Central memory CD8-positive, alpha-beta T cell (primary cell): ENCODE measurements at regions not wholly inside any gene's neighbourhood (a gene's known extent, or its start where the extent isn't known, plus 50 kb on each side); places are given as distances from the start of the nearest gene placed in this dataset.
"Not testable (repeated sequence)": the region's sequence is repeated elsewhere in the genome, so short reads cannot be mapped to it uniquely, and the experiment has no call there.

Experiments
- ATAC-seq: fragments of 150-1000 bp; cut with Tn5 transposase; replicated peaks from 2 replicates; pipeline ENCODE4 v1.10.0; 2022; ENCODE audit warnings: mild to moderate bottlenecking, moderate FRiP score, moderate number of reproducible peaks; ENCODE audit not compliant: poor library complexity, severe bottlenecking; ENCODE audit errors: extremely low read depth
- DNase-seq, 2 donors: peaks; one replicate each; pipeline ENCODE4 v3.0.0; 2021; ENCODE audit warnings: low spot score in 2 of 2
- H3K27ac Mint-ChIP-seq: one replicate; pipeline ENCODE4 v1.8.0; 2022; ENCODE audit warnings: low read depth, mild to moderate bottlenecking, moderate library complexity, mixed read lengths
- H3K27me3 Mint-ChIP-seq: one replicate; pipeline ENCODE4 v1.8.0; 2022; ENCODE audit warnings: mixed read lengths
- H3K36me3 Mint-ChIP-seq: one replicate; pipeline ENCODE4 v1.8.0; 2022; ENCODE audit warnings: mild to moderate bottlenecking, moderate library complexity, mixed read lengths; ENCODE audit not compliant: insufficient read depth
- H3K4me1 Mint-ChIP-seq: one replicate; pipeline ENCODE4 v1.8.0; 2022; ENCODE audit warnings: mixed read lengths
- H3K4me3 Mint-ChIP-seq: one replicate; pipeline ENCODE4 v1.8.0; 2022; ENCODE audit warnings: mild to moderate bottlenecking, moderate library complexity, mixed read lengths
- H3K9me3 Mint-ChIP-seq: one replicate; pipeline ENCODE4 v1.8.0; 2022; ENCODE audit warnings: mixed read lengths

- no peaks in the 10 kb centered on the region for H3K4me1 Mint-ChIP-seq
- H3K27me3 Mint-ChIP-seq, result peaks cover 12% of the 10 kb centered on the region
- H3K4me3 Mint-ChIP-seq, result no peak overlapping the region
- DNase-seq (no peak), ATAC-seq (no peak)
- H3K9me3 Mint-ChIP-seq, result peaks cover 11% of the 10 kb centered on the region
- H3K27ac Mint-ChIP-seq, result no peak overlapping the region
- no peaks in the 10 kb centered on the region for H3K36me3 Mint-ChIP-seq
These were observed 556.5 kb downstream of the INSC start for GRCh38 chr11:15671216-15671615.

GRCh38 chr11:15672825-15673224 is 558.1 kb downstream of the INSC start:
- H3K4me3 Mint-ChIP-seq, result no peak overlapping the region
- no peak for DNase-seq
- no peak overlapping the region for H3K27ac Mint-ChIP-seq
- H3K9me3 Mint-ChIP-seq, result peaks cover 16% of the 10 kb centered on the region
- H3K27me3 Mint-ChIP-seq, result peaks cover 12% of the 10 kb centered on the region
- no peak for ATAC-seq
- H3K4me1 Mint-ChIP-seq, result no peaks in the 10 kb centered on the region
- no peaks in the 10 kb centered on the region for H3K36me3 Mint-ChIP-seq

- ATAC-seq, result no peak
- DNase-seq, result no peak
- H3K4me3 Mint-ChIP-seq, result no peak overlapping the region
- peaks cover 12% of the 10 kb centered on the region for H3K27me3 Mint-ChIP-seq
- no peaks in the 10 kb centered on the region for H3K4me1 Mint-ChIP-seq
- H3K27ac Mint-ChIP-seq, result no peak overlapping the region
- H3K9me3 Mint-ChIP-seq, result peaks cover 16% of the 10 kb centered on the region
- no peaks in the 10 kb centered on the region for H3K36me3 Mint-ChIP-seq
These were observed 558.7 kb downstream of the INSC start for GRCh38 chr11:15673408-15673831.

DNA sequence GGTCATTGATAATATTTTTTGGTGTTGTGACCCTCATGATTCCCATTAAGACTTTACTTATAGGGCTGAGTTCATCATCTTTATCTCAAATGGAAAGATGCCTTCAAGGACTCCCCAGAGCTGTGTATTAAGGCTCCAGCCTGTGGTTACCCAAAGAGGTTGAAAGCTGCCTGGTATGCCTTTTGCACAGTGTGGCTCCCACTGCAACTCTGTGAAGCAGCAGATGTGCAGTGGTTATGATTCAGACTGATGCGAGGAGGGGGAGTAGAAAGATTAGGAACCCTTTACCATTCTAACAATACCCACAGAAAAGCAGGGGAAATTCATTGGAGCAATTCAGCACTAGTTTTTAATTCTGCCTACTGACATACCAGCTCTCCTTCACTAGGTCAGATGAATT is 560.0 kb downstream of the INSC start:
- peaks cover 11% of the 10 kb centered on the region for H3K27me3 Mint-ChIP-seq
- H3K36me3 Mint-ChIP-seq, result no peaks in the 10 kb centered on the region
- H3K9me3 Mint-ChIP-seq, result peaks cover 21% of the 10 kb centered on the region
- no peak for DNase-seq
- ATAC-seq, result no peak
- H3K4me3 Mint-ChIP-seq, result no peak overlapping the region
- no peak overlapping the region for H3K27ac Mint-ChIP-seq
- no peaks in the 10 kb centered on the region for H3K4me1 Mint-ChIP-seq

GRCh38 chr11:15675683-15676082 is 561.0 kb downstream of the INSC start:
- H3K27ac Mint-ChIP-seq, result no peak overlapping the region
- H3K27me3 Mint-ChIP-seq, result peaks cover 2% of the 10 kb centered on the region
- DNase-seq (no peak), ATAC-seq (no peak)
- peaks cover 15% of the 10 kb centered on the region for H3K9me3 Mint-ChIP-seq
- H3K4me3 Mint-ChIP-seq, result no peak overlapping the region
- H3K4me1 Mint-ChIP-seq, result no peaks in the 10 kb centered on the region
- H3K36me3 Mint-ChIP-seq, result no peaks in the 10 kb centered on the region

GRCh38 chr11:15677181-15677580 is 562.5 kb downstream of the INSC start:
- H3K27ac Mint-ChIP-seq, result no peak overlapping the region
- H3K4me1 Mint-ChIP-seq, result no peaks in the 10 kb centered on the region
- no peak overlapping the region for H3K4me3 Mint-ChIP-seq
- ATAC-seq (no peak), DNase-seq (no peak)
- no peaks in the 10 kb centered on the region for H3K27me3 Mint-ChIP-seq
- peaks cover 11% of the 10 kb centered on the region for H3K9me3 Mint-ChIP-seq
- no peaks in the 10 kb centered on the region for H3K36me3 Mint-ChIP-seq

DNA sequence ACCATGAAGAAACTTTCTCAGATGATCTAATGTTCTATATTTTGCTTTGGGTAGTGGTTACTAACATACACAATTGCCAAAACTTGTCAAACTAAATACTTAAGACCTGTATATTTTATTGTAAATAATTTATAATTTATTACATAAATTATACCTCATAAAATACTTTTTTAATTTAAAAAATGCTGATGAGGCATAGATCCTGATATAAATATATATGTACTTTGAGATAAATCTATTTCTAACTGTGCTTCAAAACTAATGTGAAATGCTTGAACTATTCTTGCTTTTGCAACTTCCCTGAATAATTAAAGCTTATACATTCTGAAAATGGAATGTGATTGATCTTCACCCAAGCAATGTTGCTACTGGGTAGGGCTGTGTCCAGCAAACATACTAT is 568.8 kb downstream of the INSC start:
- Mint-ChIP-seq H3K4me1 (no peaks in the 10 kb centered on the region), H3K27ac (no peak overlapping the region), H3K27me3 (no peaks in the 10 kb centered on the region), H3K9me3 (peaks cover 14% of the 10 kb centered on the region), H3K36me3 (no peaks in the 10 kb centered on the region), H3K4me3 (no peak overlapping the region)
- ATAC-seq, result no peak
- no peak for DNase-seq

DNA sequence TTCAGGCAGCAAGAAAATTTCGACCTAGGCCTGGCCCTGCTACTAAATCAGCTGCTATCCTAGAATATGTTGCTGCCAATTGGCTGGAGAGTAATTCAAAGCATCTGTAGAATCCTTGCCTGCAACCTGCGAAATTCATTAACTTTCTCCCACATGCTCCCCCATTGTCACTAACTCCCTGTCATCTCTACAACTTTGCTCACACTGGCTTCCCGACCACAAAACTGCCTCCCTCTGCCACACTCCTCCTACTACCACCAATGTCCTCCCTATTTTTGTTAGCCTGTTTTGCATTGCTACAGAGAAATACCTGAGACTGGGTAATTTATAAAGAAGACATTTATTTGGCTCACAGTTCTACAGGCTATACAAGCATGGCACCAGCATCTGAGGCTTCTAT is 570.6 kb downstream of the INSC start:
- DNase-seq, result no peak
- no peak overlapping the region for H3K27ac Mint-ChIP-seq
- no peak for ATAC-seq
- H3K4me1 Mint-ChIP-seq, result no peaks in the 10 kb centered on the region
- no peaks in the 10 kb centered on the region for H3K36me3 Mint-ChIP-seq
- peaks cover 12% of the 10 kb centered on the region for H3K9me3 Mint-ChIP-seq
- no peaks in the 10 kb centered on the region for H3K27me3 Mint-ChIP-seq
- no peak overlapping the region for H3K4me3 Mint-ChIP-seq

DNA sequence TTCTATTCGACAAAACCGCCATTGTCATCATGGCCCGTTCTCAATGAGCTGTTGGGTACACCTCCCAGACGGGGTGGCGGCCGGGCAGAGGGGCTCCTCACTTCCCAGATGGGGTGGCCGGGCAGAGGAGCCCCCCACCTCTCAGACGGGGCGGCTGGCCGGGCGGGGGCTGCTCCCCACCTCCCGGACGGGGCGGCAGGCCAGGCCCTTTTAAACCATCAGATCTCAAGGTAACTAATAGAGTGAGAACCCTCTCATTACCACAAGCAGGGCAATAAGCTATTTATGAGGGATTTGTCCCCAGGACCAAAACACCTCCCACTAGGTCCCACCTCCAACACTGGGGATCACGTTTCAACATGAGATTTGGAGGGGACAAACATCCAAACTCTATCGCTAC is 571.5 kb downstream of the INSC start:
- H3K36me3 Mint-ChIP-seq, DNase-seq, H3K27ac Mint-ChIP-seq, ATAC-seq, H3K4me3 Mint-ChIP-seq, H3K27me3 Mint-ChIP-seq, H3K4me1 Mint-ChIP-seq: not testable (repeated sequence)
- H3K9me3 Mint-ChIP-seq, result peaks cover 12% of the 10 kb centered on the region

DNA sequence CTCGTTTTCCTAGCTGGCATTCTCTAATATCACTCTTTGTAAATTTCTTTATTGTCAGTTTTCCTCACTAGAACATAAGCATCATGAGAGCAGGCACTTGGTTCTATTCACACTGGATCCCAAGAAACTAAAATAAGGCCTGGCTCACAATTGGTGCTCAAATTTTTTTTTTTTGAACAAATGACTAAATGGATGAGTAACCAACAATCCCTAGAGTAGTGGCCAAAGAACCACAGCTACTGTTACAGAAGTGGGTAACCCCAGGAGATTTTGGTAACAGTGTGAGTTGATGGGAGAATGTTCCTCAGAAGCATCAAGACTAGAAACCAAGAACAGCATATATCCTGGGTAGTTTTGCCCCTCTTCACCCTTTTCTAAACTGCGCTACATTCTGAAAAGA is 572.6 kb downstream of the INSC start:
- DNase-seq (no peak), ATAC-seq (no peak)
- no peaks in the 10 kb centered on the region for H3K36me3 Mint-ChIP-seq
- peaks cover 13% of the 10 kb centered on the region for H3K9me3 Mint-ChIP-seq
- no peak overlapping the region for H3K4me3 Mint-ChIP-seq
- no peaks in the 10 kb centered on the region for H3K27me3 Mint-ChIP-seq
- H3K27ac Mint-ChIP-seq, result no peak overlapping the region
- no peaks in the 10 kb centered on the region for H3K4me1 Mint-ChIP-seq

DNA sequence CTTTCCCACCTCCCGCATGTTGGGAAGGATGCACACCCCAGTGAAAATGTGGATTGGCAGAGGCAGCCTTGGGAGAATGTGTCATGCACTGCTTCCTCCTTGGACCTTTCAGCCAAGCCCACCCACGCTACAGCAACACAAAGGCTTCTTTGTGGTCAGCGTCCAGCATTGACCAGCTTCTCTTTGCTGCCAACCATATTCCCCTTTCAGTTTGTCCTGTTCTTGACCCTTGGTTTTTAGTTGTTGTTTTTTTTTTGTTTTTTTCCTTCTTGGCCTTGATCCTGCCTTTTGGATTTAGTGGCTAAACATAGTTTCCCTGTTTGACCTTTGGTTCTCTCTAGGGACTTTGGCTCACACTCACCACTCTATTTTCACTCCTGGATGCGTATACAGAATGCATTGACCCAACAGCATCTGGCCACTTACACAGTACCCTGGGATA is 573.6 kb downstream of the INSC start:
- no peak for DNase-seq
- ATAC-seq, result no peak

GRCh38 chr11:15690320-15690719 is 575.6 kb downstream of the INSC start:
- Mint-ChIP-seq H3K4me1 (no peaks in the 10 kb centered on the region), H3K4me3 (no peak overlapping the region), H3K9me3 (peaks cover 21% of the 10 kb centered on the region), H3K27me3 (no peaks in the 10 kb centered on the region), H3K27ac (no peak overlapping the region), H3K36me3 (no peaks in the 10 kb centered on the region)
- ATAC-seq, result no peak
- DNase-seq, result no peak

More for the DNA sequence above, 573.6 kb downstream of the INSC start:
- H3K4me3 Mint-ChIP-seq, result no peak overlapping the region
- no peak overlapping the region for H3K27ac Mint-ChIP-seq
- H3K27me3 Mint-ChIP-seq, result no peaks in the 10 kb centered on the region
- H3K9me3 Mint-ChIP-seq, result peaks cover 22% of the 10 kb centered on the region
- no peaks in the 10 kb centered on the region for H3K36me3 Mint-ChIP-seq
- no peaks in the 10 kb centered on the region for H3K4me1 Mint-ChIP-seq

DNA sequence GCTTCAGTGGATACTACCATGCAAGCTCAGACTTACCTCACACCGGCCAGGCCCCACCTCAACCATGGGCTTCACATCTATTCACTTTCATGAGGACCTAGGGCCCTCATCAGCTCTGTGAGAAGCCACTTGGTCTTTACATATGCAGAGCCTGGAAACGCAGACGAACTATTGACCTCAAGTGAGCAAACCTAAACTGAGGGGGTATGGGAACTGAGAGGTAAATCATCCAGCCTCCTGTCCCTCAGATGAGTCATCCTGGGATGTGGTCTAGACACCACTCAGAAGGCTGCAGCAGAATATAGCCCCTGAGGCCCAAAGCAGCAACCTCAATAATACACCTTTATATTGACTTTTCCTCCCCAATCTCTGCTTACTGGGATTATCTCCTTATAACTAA is 578.0 kb downstream of the INSC start:
- Mint-ChIP-seq H3K4me3 (no peak overlapping the region), H3K4me1 (no peaks in the 10 kb centered on the region), H3K27me3 (no peaks in the 10 kb centered on the region), H3K9me3 (peaks cover 17% of the 10 kb centered on the region), H3K27ac (no peak overlapping the region), H3K36me3 (no peaks in the 10 kb centered on the region)
- DNase-seq (no peak), ATAC-seq (no peak)
